ENCODE measurements at regions not wholly inside any gene's neighbourhood (a gene's known extent, or its start where the extent isn't known, plus 50 kb on each side); places are given as distances from the start of the nearest gene placed in this dataset.

DNA sequence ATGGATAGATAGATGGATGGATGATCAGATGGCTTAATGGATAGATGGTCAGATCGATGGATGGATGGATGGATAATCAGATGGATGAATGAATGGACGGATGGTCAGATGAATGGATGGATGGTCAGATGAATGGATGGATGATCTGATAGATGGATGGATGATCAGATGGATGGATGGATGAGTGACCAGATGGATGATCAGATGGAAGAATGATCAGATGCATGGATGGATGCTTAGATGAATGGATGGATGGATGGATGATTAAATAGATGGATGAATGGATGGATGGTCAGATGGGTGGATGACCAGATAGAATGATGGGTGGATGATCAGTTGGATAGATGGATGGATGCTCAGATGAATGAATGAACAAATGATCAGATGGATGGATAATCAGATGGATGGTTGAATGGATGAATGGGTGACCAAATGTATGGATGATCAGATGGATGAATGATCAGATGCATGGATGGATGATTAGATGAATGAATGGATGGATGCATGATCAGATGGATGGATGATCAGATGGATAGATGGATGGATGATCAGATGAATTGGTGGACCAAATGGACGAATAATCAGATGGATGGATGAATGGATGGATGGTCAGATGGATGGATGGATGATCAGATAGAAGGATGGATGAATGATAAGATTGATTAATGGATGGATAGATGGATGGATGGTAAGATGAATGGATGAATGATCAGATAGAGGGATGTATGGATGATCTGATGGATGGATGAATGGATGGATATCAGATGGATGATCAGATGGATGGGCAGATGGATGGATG is 205.1 kb downstream of the TEX29 start:
- Histone ChIP-seq H3K79me2 (ENCODE audit: insufficient read depth, low read length) (no peaks in the 10 kb centered on the region), H3K4me3 (ENCODE audit: low read length, poor library complexity, severe bottlenecking) (no peak overlapping the region), H3K9me2 (replicated peaks; ENCODE audit: low read depth, low read length) (no peaks in the 10 kb centered on the region), H3K4me2 (ENCODE audit: low read depth, low read length, poor library complexity, severe bottlenecking) (no peak overlapping the region), H4K20me1 (ENCODE audit: insufficient read depth, low read length, poor library complexity, severe bottlenecking) (no peaks in the 10 kb centered on the region), H3F3A (ENCODE audit: low read depth) (no peaks in the 10 kb centered on the region), H3K9me3 (ENCODE audit: insufficient read depth, low read depth, low read length) (no peaks in the 10 kb centered on the region), H3K27me3 (ENCODE audit: insufficient read depth, low read length, poor library complexity, severe bottlenecking) (no peaks in the 10 kb centered on the region), H2AFZ (ENCODE audit: low read length) (no peak overlapping the region), H3K36me3 (ENCODE audit: insufficient read depth, low read length) (no peaks in the 10 kb centered on the region), H3K4me1 (ENCODE audit: insufficient read depth, low read length, poor library complexity, severe bottlenecking) (no peaks in the 10 kb centered on the region), H3K9ac (ENCODE audit: low read depth, low read length, poor library complexity, severe bottlenecking) (no peak overlapping the region)
- TF ChIP-seq, protein P1, sequence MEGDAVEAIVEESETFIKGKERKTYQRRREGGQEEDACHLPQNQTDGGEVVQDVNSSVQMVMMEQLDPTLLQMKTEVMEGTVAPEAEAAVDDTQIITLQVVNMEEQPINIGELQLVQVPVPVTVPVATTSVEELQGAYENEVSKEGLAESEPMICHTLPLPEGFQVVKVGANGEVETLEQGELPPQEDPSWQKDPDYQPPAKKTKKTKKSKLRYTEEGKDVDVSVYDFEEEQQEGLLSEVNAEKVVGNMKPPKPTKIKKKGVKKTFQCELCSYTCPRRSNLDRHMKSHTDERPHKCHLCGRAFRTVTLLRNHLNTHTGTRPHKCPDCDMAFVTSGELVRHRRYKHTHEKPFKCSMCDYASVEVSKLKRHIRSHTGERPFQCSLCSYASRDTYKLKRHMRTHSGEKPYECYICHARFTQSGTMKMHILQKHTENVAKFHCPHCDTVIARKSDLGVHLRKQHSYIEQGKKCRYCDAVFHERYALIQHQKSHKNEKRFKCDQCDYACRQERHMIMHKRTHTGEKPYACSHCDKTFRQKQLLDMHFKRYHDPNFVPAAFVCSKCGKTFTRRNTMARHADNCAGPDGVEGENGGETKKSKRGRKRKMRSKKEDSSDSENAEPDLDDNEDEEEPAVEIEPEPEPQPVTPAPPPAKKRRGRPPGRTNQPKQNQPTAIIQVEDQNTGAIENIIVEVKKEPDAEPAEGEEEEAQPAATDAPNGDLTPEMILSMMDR (conservative IDR thresholded peaks at IDR 0.05; ENCODE audit: low read length) = no peak
- TF ChIP-seq EZH2phosphoT487 (IDR thresholded peaks at IDR 0.05; ENCODE audit: borderline replicate concordance) = no peak

DNA sequence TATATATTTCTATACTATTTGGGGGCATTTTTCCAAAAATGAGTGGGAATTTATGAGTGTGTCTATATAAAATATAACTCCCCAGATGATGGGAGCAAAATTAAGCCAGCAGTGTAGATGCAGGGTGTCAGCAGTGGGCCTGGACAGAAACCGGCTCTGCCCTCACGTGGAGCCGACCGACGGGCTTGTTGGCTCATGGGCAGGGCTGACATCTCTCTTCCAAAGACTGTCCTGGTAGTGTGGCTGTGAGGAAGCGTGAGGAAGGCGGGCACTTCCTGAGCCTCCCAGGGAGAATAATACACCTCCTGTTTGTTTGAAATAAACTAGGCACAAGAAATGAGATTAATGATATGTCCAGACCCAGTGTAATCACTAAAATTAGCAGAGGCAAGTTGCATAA is 206.5 kb downstream of the TEX29 start:
- H4K20me1 ChIP-seq (ENCODE audit: insufficient read depth, low read length, poor library complexity, severe bottlenecking) = no peaks in the 10 kb centered on the region
- H3K4me1 ChIP-seq (ENCODE audit: insufficient read depth, low read length, poor library complexity, severe bottlenecking) = no peaks in the 10 kb centered on the region
- no peaks in the 10 kb centered on the region for H3F3A ChIP-seq (ENCODE audit: low read depth)
- H3K27me3 ChIP-seq (ENCODE audit: insufficient read depth, low read length, poor library complexity, severe bottlenecking) = no peaks in the 10 kb centered on the region
- H3K9me3 ChIP-seq (ENCODE audit: insufficient read depth, low read depth, low read length) = no peaks in the 10 kb centered on the region
- no peaks in the 10 kb centered on the region for H3K36me3 ChIP-seq (ENCODE audit: insufficient read depth, low read length)
- no peak overlapping the region for H2AFZ ChIP-seq (ENCODE audit: low read length)
- H3K9me2 ChIP-seq (replicated peaks; ENCODE audit: low read depth, low read length) = no peaks in the 10 kb centered on the region
- no peak overlapping the region for H3K4me3 ChIP-seq (ENCODE audit: low read length, poor library complexity, severe bottlenecking)
- H3K9ac ChIP-seq (ENCODE audit: low read depth, low read length, poor library complexity, severe bottlenecking) = no peak overlapping the region
- no peak overlapping the region for H3K4me2 ChIP-seq (ENCODE audit: low read depth, low read length, poor library complexity, severe bottlenecking)
- TF ChIP-seq, protein P1 (conservative IDR thresholded peaks at IDR 0.05; ENCODE audit: low read length) = no peak
- TF ChIP-seq EZH2phosphoT487 (IDR thresholded peaks at IDR 0.05; ENCODE audit: borderline replicate concordance) = no peak
- H3K79me2 ChIP-seq (ENCODE audit: insufficient read depth, low read length) = no peaks in the 10 kb centered on the region

DNA sequence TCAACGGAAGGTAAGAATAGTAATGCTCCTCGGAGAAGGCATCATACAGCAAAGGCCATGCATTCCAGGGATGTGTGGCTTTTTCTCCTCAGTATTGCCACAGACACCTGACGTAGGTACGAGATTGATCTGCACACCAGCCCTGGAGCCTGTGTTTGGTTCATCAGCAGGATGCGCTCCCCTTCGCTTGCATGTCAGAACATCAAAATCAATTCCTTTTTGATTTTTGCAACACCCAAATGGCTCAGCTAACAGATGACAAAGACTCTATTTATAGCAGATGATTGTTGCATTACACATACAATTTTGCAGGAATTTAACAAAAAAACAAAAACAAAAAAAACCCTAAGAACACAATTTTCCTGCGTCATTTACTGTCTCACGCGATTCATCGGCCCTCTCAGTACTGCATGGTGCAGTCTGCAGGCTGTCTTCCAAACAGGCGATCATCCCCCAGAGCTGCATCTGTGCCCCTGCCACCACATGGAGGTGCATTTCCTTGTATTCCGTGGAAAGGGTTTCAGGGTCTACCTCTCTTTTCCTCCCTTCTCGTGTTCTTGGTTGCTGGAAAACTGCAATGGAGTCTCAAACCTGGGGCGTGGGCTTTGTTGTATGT is 207.3 kb downstream of the TEX29 start:
- no peak overlapping the region for H3K4me2 ChIP-seq (ENCODE audit: low read depth, low read length, poor library complexity, severe bottlenecking)

More for the DNA sequence above, 207.3 kb downstream of the TEX29 start:
- no peak for TF ChIP-seq EZH2phosphoT487 (IDR thresholded peaks at IDR 0.05; ENCODE audit: borderline replicate concordance)
- TF ChIP-seq, protein P1 (conservative IDR thresholded peaks at IDR 0.05; ENCODE audit: low read length) = no peak
- no peaks in the 10 kb centered on the region for H3K4me1 ChIP-seq (ENCODE audit: insufficient read depth, low read length, poor library complexity, severe bottlenecking)
- H3K9me3 ChIP-seq (ENCODE audit: insufficient read depth, low read depth, low read length) = no peaks in the 10 kb centered on the region
- H3F3A ChIP-seq (ENCODE audit: low read depth) = no peaks in the 10 kb centered on the region
- H3K4me3 ChIP-seq (ENCODE audit: low read length, poor library complexity, severe bottlenecking) = no peak overlapping the region
- no peaks in the 10 kb centered on the region for H4K20me1 ChIP-seq (ENCODE audit: insufficient read depth, low read length, poor library complexity, severe bottlenecking)
- no peaks in the 10 kb centered on the region for H3K36me3 ChIP-seq (ENCODE audit: insufficient read depth, low read length)
- H3K27me3 ChIP-seq (ENCODE audit: insufficient read depth, low read length, poor library complexity, severe bottlenecking) = no peaks in the 10 kb centered on the region
- no peak overlapping the region for H3K9ac ChIP-seq (ENCODE audit: low read depth, low read length, poor library complexity, severe bottlenecking)
- no peak overlapping the region for H2AFZ ChIP-seq (ENCODE audit: low read length)
- no peaks in the 10 kb centered on the region for H3K79me2 ChIP-seq (ENCODE audit: insufficient read depth, low read length)
- no peaks in the 10 kb centered on the region for H3K9me2 ChIP-seq (replicated peaks; ENCODE audit: low read depth, low read length)

Measured in Loucy (cell line).